CD4-positive, CD25-positive, alpha-beta regulatory T cell (primary cell): ENCODE measurements at regions not wholly inside any gene's neighbourhood (a gene's known extent, or its start where the extent isn't known, plus 50 kb on each side); places are given as distances from the start of the nearest gene placed in this dataset.
"Not testable (repeated sequence)": the region's sequence is repeated elsewhere in the genome, so short reads cannot be mapped to it uniquely, and the experiment has no call there.

Source experiments
- ATAC-seq, 2 donors: fragments of 150-1000 bp; cut with Tn5 transposase; one replicate each; pipeline ENCODE4 v1.10.0; 2021; ENCODE audit warnings: low read depth in 2 of 2, moderate number of reproducible peaks in 2 of 2, moderate library complexity in 1 of 2
- DNase-seq, 3 donors: peaks; one replicate each; pipeline versions ENCODE4 v3.0.0 to v3.0.0-alpha.2; 2012 to 2022; ENCODE audit warnings: mixed read lengths in 1 of 3
- H3K27ac ChIP-seq: one replicate; pipeline ENCODE4 v1.7.0; 2013; ENCODE audit warnings: mild to moderate bottlenecking, low read length; ENCODE audit not compliant: insufficient read depth, poor library complexity, severe bottlenecking
- H3K27me3 ChIP-seq: one replicate; pipeline ENCODE4 v1.7.0; 2013; ENCODE audit warnings: low read length; ENCODE audit not compliant: control insufficient read depth, insufficient read depth
- H3K36me3 ChIP-seq: one replicate; pipeline ENCODE4 v1.7.0; 2013; ENCODE audit warnings: mild to moderate bottlenecking, low read length, moderate library complexity; ENCODE audit not compliant: control insufficient read depth, insufficient read depth
- H3K4me1 ChIP-seq: 2 replicates; pipeline ENCODE4 v1.7.0; 2013; ENCODE audit warnings: mild to moderate bottlenecking, low read length; ENCODE audit not compliant: insufficient read depth, control insufficient read depth, poor library complexity, severe bottlenecking
- H3K4me3 ChIP-seq: one replicate; pipeline ENCODE4 v1.7.0; 2013; ENCODE audit warnings: low read depth, mild to moderate bottlenecking, low read length, moderate library complexity
- H3K9me3 ChIP-seq, 2 experiments: 1 replicate in 1 of 2; 2 replicates in 1 of 2; pipeline ENCODE4 v1.7.0; 2013; ENCODE audit warnings: low read length in 2 of 2, mild to moderate bottlenecking in 1 of 2, moderate library complexity in 1 of 2; ENCODE audit not compliant: control insufficient read depth in 2 of 2
- H3K27ac Mint-ChIP-seq, 3 donors: one replicate each; pipeline ENCODE4 v1.8.0; 2020 to 2022; ENCODE audit warnings: mild to moderate bottlenecking in 3 of 3, mixed read lengths in 3 of 3, moderate library complexity in 2 of 3
- H3K27me3 Mint-ChIP-seq: one replicate; pipeline ENCODE4 v1.8.0; 2022; ENCODE audit warnings: mild to moderate bottlenecking, mixed read lengths
- H3K36me3 Mint-ChIP-seq: one replicate; pipeline ENCODE4 v1.8.0; 2020; ENCODE audit warnings: mixed read lengths
- H3K4me1 Mint-ChIP-seq, 4 donors: one replicate each; pipeline ENCODE4 v1.8.0; 2020 to 2022; ENCODE audit warnings: mixed read lengths in 4 of 4, mild to moderate bottlenecking in 1 of 4
- H3K4me3 Mint-ChIP-seq, 4 donors: one replicate each; pipeline ENCODE4 v1.8.0; 2020 to 2022; ENCODE audit warnings: mild to moderate bottlenecking in 4 of 4, mixed read lengths in 4 of 4, moderate library complexity in 3 of 4
- H3K9me3 Mint-ChIP-seq, 7 donors: one replicate each; pipeline ENCODE4 v1.8.0; 2020 to 2022; ENCODE audit warnings: mixed read lengths in 7 of 7, mild to moderate bottlenecking in 3 of 7, moderate library complexity in 2 of 7

- H3K9me3 ChIP-seq, result no peaks in the 10 kb centered on the region
- H3K27me3 Mint-ChIP-seq, result peaks cover 8% of the 10 kb centered on the region
- H3K9me3 Mint-ChIP-seq, result no peaks in the 10 kb centered on the region
- H3K4me3 Mint-ChIP-seq, result no peak overlapping the region
- no peak for ATAC-seq
- DNase-seq, result no peak
- H3K4me1 ChIP-seq, result no peaks in the 10 kb centered on the region
- H3K4me1 Mint-ChIP-seq, result no peaks in the 10 kb centered on the region
- no peaks in the 10 kb centered on the region for H3K36me3 Mint-ChIP-seq
- no peaks in the 10 kb centered on the region for H3K36me3 ChIP-seq
- H3K27me3 ChIP-seq, result peaks cover 2% of the 10 kb centered on the region
- no peak overlapping the region for H3K27ac ChIP-seq
- no peak overlapping the region for H3K27ac Mint-ChIP-seq
- no peak overlapping the region for H3K4me3 ChIP-seq
Observed at GRCh38 chr18:60020107-60020925, 120.5 kb downstream of the PMAIP1 start.

GRCh38 chr18:60019463-60019840 is 119.7 kb downstream of the PMAIP1 start:
- Mint-ChIP-seq H3K4me3 (no peak overlapping the region), H3K27me3 (peaks cover 8% of the 10 kb centered on the region), H3K36me3 (no peaks in the 10 kb centered on the region), H3K4me1 (no peaks in the 10 kb centered on the region), H3K9me3 (no peaks in the 10 kb centered on the region), H3K27ac (no peak overlapping the region)
- H3K9me3 ChIP-seq, result no peaks in the 10 kb centered on the region
- no peaks in the 10 kb centered on the region for H3K36me3 ChIP-seq
- no peaks in the 10 kb centered on the region for H3K4me1 ChIP-seq
- no peak overlapping the region for H3K4me3 ChIP-seq
- no peak overlapping the region for H3K27ac ChIP-seq
- no peak for ATAC-seq
- no peak for DNase-seq
- H3K27me3 ChIP-seq, result peaks cover 2% of the 10 kb centered on the region

- H3K27me3 Mint-ChIP-seq, result peaks cover 8% of the 10 kb centered on the region
- no peaks in the 10 kb centered on the region for H3K9me3 Mint-ChIP-seq
- H3K4me1 Mint-ChIP-seq, result no peaks in the 10 kb centered on the region
- DNase-seq, result no peak
- Histone ChIP-seq H3K4me1 (no peaks in the 10 kb centered on the region), H3K9me3 (no peaks in the 10 kb centered on the region), H3K27me3 (peaks cover 2% of the 10 kb centered on the region), H3K27ac (no peak overlapping the region), H3K36me3 (no peaks in the 10 kb centered on the region), H3K4me3 (no peak overlapping the region)
- H3K36me3 Mint-ChIP-seq, result no peaks in the 10 kb centered on the region
- ATAC-seq, result no peak
- H3K4me3 Mint-ChIP-seq, result no peak overlapping the region
- H3K27ac Mint-ChIP-seq, result no peak overlapping the region
Observed at GRCh38 chr18:60018618-60019462, 119.0 kb downstream of the PMAIP1 start.

GRCh38 chr18:60018134-60018533 is 118.3 kb downstream of the PMAIP1 start:
- H3K9me3 Mint-ChIP-seq, H3K36me3 Mint-ChIP-seq, H3K4me1 ChIP-seq, H3K27me3 ChIP-seq, H3K27ac ChIP-seq, H3K9me3 ChIP-seq, H3K4me3 Mint-ChIP-seq, H3K27me3 Mint-ChIP-seq, H3K4me3 ChIP-seq, H3K27ac Mint-ChIP-seq, H3K4me1 Mint-ChIP-seq, H3K36me3 ChIP-seq, ATAC-seq: not testable (repeated sequence)
- DNase-seq, result peak in 1 of 3 donors; percentile 4

GRCh38 chr18:60017371-60017770 is 117.6 kb downstream of the PMAIP1 start:
- Histone ChIP-seq H3K27me3 (peaks cover 2% of the 10 kb centered on the region), H3K4me1 (no peaks in the 10 kb centered on the region), H3K36me3 (no peaks in the 10 kb centered on the region), H3K9me3 (no peaks in the 10 kb centered on the region), H3K27ac (no peak overlapping the region), H3K4me3 (no peak overlapping the region)
- ATAC-seq, result no peak
- Mint-ChIP-seq H3K4me3 (no peak overlapping the region), H3K27ac (peak overlapping the region in 1 of 3 donors; percentile 74), H3K36me3 (no peaks in the 10 kb centered on the region), H3K4me1 (no peaks in the 10 kb centered on the region), H3K9me3 (no peaks in the 10 kb centered on the region), H3K27me3 (peaks cover 7% of the 10 kb centered on the region)
- DNase-seq, result no peak

- not testable (repeated sequence) for H3K27ac Mint-ChIP-seq, ATAC-seq, H3K4me1 ChIP-seq, H3K4me3 Mint-ChIP-seq, H3K9me3 Mint-ChIP-seq, H3K36me3 ChIP-seq, H3K36me3 Mint-ChIP-seq, H3K9me3 ChIP-seq, H3K27me3 ChIP-seq, H3K4me1 Mint-ChIP-seq, DNase-seq, H3K4me3 ChIP-seq, H3K27ac ChIP-seq
- H3K27me3 Mint-ChIP-seq, result peaks cover 11% of the 10 kb centered on the region
Observed at GRCh38 chr18:60015826-60016225, 116.0 kb downstream of the PMAIP1 start.

GRCh38 chr18:60013148-60013547 is 113.4 kb downstream of the PMAIP1 start:
- H3K36me3 ChIP-seq, H3K4me3 ChIP-seq, H3K27me3 ChIP-seq, H3K4me1 ChIP-seq, H3K4me3 Mint-ChIP-seq, H3K9me3 Mint-ChIP-seq, H3K27ac ChIP-seq, H3K9me3 ChIP-seq, ATAC-seq, H3K4me1 Mint-ChIP-seq, H3K36me3 Mint-ChIP-seq, H3K27ac Mint-ChIP-seq, DNase-seq: not testable (repeated sequence)
- H3K27me3 Mint-ChIP-seq, result peaks cover 18% of the 10 kb centered on the region
